NCI-H1930 (cell line): ENCODE measurements at regions not wholly inside any gene's neighbourhood (a gene's known extent, or its start where the extent isn't known, plus 50 kb on each side); places are given as distances from the start of the nearest gene placed in this dataset.
A peak's percentile ranks its signal among the peaks of the same experiment; 100 is the strongest.
"Not testable (repeated sequence)": the region's sequence is repeated elsewhere in the genome, so short reads cannot be mapped to it uniquely, and the experiment has no call there.

ENCODE experiments used
- DNase-seq, 2 experiments: peaks; one replicate each; lab custom pipeline; 2025; lab: John Stamatoyannopoulos, UW

GRCh38 chr15:88995449-88995848, 82.3 kb upstream of the MFGE8 start:
- no peak for DNase-seq

- DNase-seq: no peak
These were observed 84.4 kb upstream of the MFGE8 start for GRCh38 chr15:88997531-88997930.

GRCh38 chr15:88998980-88999713, 86.0 kb upstream of the MFGE8 start:
- DNase-seq: no peak

GRCh38 chr15:89001708-89002275, 86.5 kb upstream of the ABHD2 start:
- not testable (repeated sequence) for DNase-seq

GRCh38 chr15:89002281-89002761, 85.9 kb upstream of the ABHD2 start:
- DNase-seq: no peak

GRCh38 chr15:89002830-89003229, 85.4 kb upstream of the ABHD2 start:
- no peak for DNase-seq

- no peak for DNase-seq
These were observed 84.2 kb upstream of the ABHD2 start for GRCh38 chr15:89003865-89004725.

GRCh38 chr15:89004726-89005030, 83.6 kb upstream of the ABHD2 start:
- no peak for DNase-seq

GRCh38 chr15:89007527-89007926, 80.7 kb upstream of the ABHD2 start:
- not testable (repeated sequence) for DNase-seq

GRCh38 chr15:89007989-89008388, 80.3 kb upstream of the ABHD2 start:
- no peak for DNase-seq

- DNase-seq: no peak
These were observed 79.2 kb upstream of the ABHD2 start for GRCh38 chr15:89009080-89009479.

GRCh38 chr15:89015412-89016097, 72.7 kb upstream of the ABHD2 start:
- DNase-seq: no peak

- no peak for DNase-seq
These were observed 71.7 kb upstream of the ABHD2 start for GRCh38 chr15:89016549-89017041.

GRCh38 chr15:89017370-89018066, 70.7 kb upstream of the ABHD2 start:
- peak; percentile 44 to 51 for DNase-seq

- DNase-seq: no peak
These were observed 70.0 kb upstream of the ABHD2 start for GRCh38 chr15:89018207-89018606.

GRCh38 chr15:89019436-89019835, 68.8 kb upstream of the ABHD2 start:
- DNase-seq: no peak

GRCh38 chr15:89021224-89021623, 67.0 kb upstream of the ABHD2 start:
- DNase-seq: no peak

- DNase-seq: not testable (repeated sequence)
These were observed 66.4 kb upstream of the ABHD2 start for GRCh38 chr15:89021886-89022285.

- no peak for DNase-seq
These were observed 64.8 kb upstream of the ABHD2 start for GRCh38 chr15:89023311-89023961.

GRCh38 chr15:89024418-89024817, 63.8 kb upstream of the ABHD2 start:
- no peak for DNase-seq

GRCh38 chr15:89026167-89026566, 62.1 kb upstream of the ABHD2 start:
- DNase-seq: no peak
